ENCODE measurements at regions not wholly inside any gene's neighbourhood (a gene's known extent, or its start where the extent isn't known, plus 50 kb on each side); places are given as distances from the start of the nearest gene placed in this dataset.

GRCh38 chr6:115634131-115634530 is 426.6 kb downstream of the FRK start:
- Mint-ChIP-seq H3K4me3 (ENCODE audit: low read depth, unreplicated experiment) (no peak overlapping the region), H3K36me3 (ENCODE audit: insufficient read depth, unreplicated experiment) (no peaks in the 10 kb centered on the region), H3K27me3 (ENCODE audit: unreplicated experiment) (no peaks in the 10 kb centered on the region), H3K9me3 (ENCODE audit: low read depth, unreplicated experiment) (no peaks in the 10 kb centered on the region), H3K27ac (ENCODE audit: unreplicated experiment) (no peak overlapping the region), H3K4me1 (ENCODE audit: low read depth, unreplicated experiment) (no peaks in the 10 kb centered on the region)
- no peak for TF ChIP-seq CTCF (IDR thresholded peaks at IDR 0.05; ENCODE audit: unreplicated experiment)
- no peak for DNase-seq
- BruUV-seq (replicated peaks): no TSS peak
- CTCF ChIA-PET: interaction anchor here (0.6 kb wide), 1 partner anchor 24 kb away, joined by 3 read pairs; no protein-coding TSS in a partner anchor
- intact Hi-C loops (cut with micrococcal nuclease; ENCODE audit: unreplicated experiment): no loop called here

DNA sequence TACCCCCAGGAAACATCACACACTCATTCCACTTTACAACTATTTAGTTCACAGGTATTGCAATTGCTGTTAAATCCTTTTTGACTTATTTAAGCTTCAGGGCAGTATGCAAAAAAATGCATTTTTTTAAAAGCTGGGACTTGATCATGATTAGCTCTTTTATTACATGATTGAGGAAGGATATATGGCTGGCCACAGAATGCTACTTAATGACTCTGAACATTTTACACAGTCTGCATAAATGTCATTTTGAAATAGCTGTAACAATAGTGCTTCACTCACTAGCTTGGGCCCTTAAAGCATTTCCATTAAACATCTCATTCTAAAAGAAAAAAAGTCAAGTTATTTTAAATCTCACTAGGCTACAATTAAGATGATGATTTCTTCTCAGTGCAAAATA is 429.7 kb downstream of the FRK start:
- H3K27me3 Mint-ChIP-seq (ENCODE audit: unreplicated experiment): no peaks in the 10 kb centered on the region
- intact Hi-C loops (cut with micrococcal nuclease; ENCODE audit: unreplicated experiment): no loop called here
- H3K36me3 Mint-ChIP-seq (ENCODE audit: insufficient read depth, unreplicated experiment): no peaks in the 10 kb centered on the region
- no peak overlapping the region for H3K4me3 Mint-ChIP-seq (ENCODE audit: low read depth, unreplicated experiment)
- no peak overlapping the region for H3K27ac Mint-ChIP-seq (ENCODE audit: unreplicated experiment)
- no TSS peak for BruUV-seq (replicated peaks)
- DNase-seq: no peak
- H3K9me3 Mint-ChIP-seq (ENCODE audit: low read depth, unreplicated experiment): no peaks in the 10 kb centered on the region
- H3K4me1 Mint-ChIP-seq (ENCODE audit: low read depth, unreplicated experiment): no peaks in the 10 kb centered on the region
- no peak for TF ChIP-seq CTCF (IDR thresholded peaks at IDR 0.05; ENCODE audit: unreplicated experiment)
- CTCF ChIA-PET: interaction anchor here (0.9 kb wide), 1 partner anchor 35 kb away, joined by 3 read pairs; no protein-coding TSS in a partner anchor

- intact Hi-C loops (cut with micrococcal nuclease; ENCODE audit: unreplicated experiment): no loop called here
- no peaks in the 10 kb centered on the region for H3K27me3 Mint-ChIP-seq (ENCODE audit: unreplicated experiment)
- H3K36me3 Mint-ChIP-seq (ENCODE audit: insufficient read depth, unreplicated experiment): no peaks in the 10 kb centered on the region
- no peak overlapping the region for H3K4me3 Mint-ChIP-seq (ENCODE audit: low read depth, unreplicated experiment)
- DNase-seq: no peak
- no peak for TF ChIP-seq CTCF (IDR thresholded peaks at IDR 0.05; ENCODE audit: unreplicated experiment)
- CTCF ChIA-PET: interaction anchor here (0.9 kb wide), 1 partner anchor 36 kb away, joined by 3 read pairs; no protein-coding TSS in a partner anchor
- no peaks in the 10 kb centered on the region for H3K4me1 Mint-ChIP-seq (ENCODE audit: low read depth, unreplicated experiment)
- H3K9me3 Mint-ChIP-seq (ENCODE audit: low read depth, unreplicated experiment): no peaks in the 10 kb centered on the region
- H3K27ac Mint-ChIP-seq (ENCODE audit: unreplicated experiment): no peak overlapping the region
- no TSS peak for BruUV-seq (replicated peaks)
Measured at GRCh38 chr6:115630424-115631024, 430.2 kb downstream of the FRK start.

GRCh38 chr6:115629415-115629814 is 431.3 kb downstream of the FRK start:
- BruUV-seq (replicated peaks): no TSS peak
- no peak for TF ChIP-seq CTCF (IDR thresholded peaks at IDR 0.05; ENCODE audit: unreplicated experiment)
- no peak for DNase-seq
- no peaks in the 10 kb centered on the region for H3K27me3 Mint-ChIP-seq (ENCODE audit: unreplicated experiment)
- H3K36me3 Mint-ChIP-seq (ENCODE audit: insufficient read depth, unreplicated experiment): no peaks in the 10 kb centered on the region
- CTCF ChIA-PET: no interaction called here
- H3K4me3 Mint-ChIP-seq (ENCODE audit: low read depth, unreplicated experiment): no peak overlapping the region
- no peaks in the 10 kb centered on the region for H3K9me3 Mint-ChIP-seq (ENCODE audit: low read depth, unreplicated experiment)
- intact Hi-C loops (cut with micrococcal nuclease; ENCODE audit: unreplicated experiment): no loop called here
- H3K4me1 Mint-ChIP-seq (ENCODE audit: low read depth, unreplicated experiment): no peaks in the 10 kb centered on the region
- H3K27ac Mint-ChIP-seq (ENCODE audit: unreplicated experiment): no peak overlapping the region

All from Calu3 (cell line).